ENCODE measurements at regions not wholly inside any gene's neighbourhood (a gene's known extent, or its start where the extent isn't known, plus 50 kb on each side); places are given as distances from the start of the nearest gene placed in this dataset.

- no peak for TF ChIP-seq CTCF (conservative IDR thresholded peaks at IDR 0.05)
- no peak overlapping the region for H3K27ac ChIP-seq
Observed at GRCh38 chr11:120039039-120039438, 98.9 kb downstream of the TRIM29 start.

GRCh38 chr11:120037111-120037510 lies 100.8 kb downstream of the TRIM29 start:
- no peak for TF ChIP-seq CTCF (conservative IDR thresholded peaks at IDR 0.05)
- no peak overlapping the region for H3K27ac ChIP-seq

- H3K27ac ChIP-seq = no peak overlapping the region
- no peak for TF ChIP-seq CTCF (conservative IDR thresholded peaks at IDR 0.05)
Observed at GRCh38 chr11:120035756-120036155, 102.2 kb downstream of the TRIM29 start.

- no peak for TF ChIP-seq CTCF (conservative IDR thresholded peaks at IDR 0.05)
- no peak overlapping the region for H3K27ac ChIP-seq
Observed at GRCh38 chr11:120034881-120035630, 102.9 kb downstream of the TRIM29 start.

GRCh38 chr11:120034176-120034875 lies 103.6 kb downstream of the TRIM29 start:
- no peak overlapping the region for H3K27ac ChIP-seq
- TF ChIP-seq CTCF (conservative IDR thresholded peaks at IDR 0.05) = no peak

DNA sequence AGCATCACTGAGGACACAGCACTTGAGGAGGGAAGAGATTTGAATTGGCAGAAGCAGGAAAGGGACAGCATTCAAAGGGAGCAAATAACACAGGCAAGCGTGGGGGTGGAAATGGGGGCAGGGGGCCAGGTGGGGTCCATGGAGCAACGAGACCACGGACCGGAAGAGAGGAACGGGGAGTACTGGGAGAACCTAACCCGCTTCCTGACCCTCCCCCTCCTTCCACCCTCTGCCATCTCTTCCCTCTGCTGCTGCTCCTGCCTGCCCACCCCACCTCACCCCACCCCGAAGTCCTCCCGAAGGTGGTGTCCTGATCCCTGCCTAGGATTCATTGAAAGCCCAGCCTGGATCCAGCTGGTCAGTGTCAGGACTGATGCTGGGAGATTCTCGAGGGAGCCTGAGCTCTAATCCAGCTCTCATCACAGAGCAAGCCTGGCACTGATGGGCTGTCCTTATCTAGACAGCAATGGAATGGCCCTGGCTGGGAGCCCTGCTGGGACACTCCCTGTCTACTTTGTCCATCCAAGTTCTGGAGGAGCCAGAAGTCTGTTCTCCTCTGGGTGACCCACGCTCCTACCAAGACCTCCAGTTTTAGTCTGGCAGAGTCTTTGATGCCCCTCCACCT lies 105.0 kb downstream of the TRIM29 start:
- no peak for TF ChIP-seq CTCF (conservative IDR thresholded peaks at IDR 0.05)
- no peak overlapping the region for H3K27ac ChIP-seq

Data from VCaP (cell line).